ENCODE measurements at regions not wholly inside any gene's neighbourhood (a gene's known extent, or its start where the extent isn't known, plus 50 kb on each side); places are given as distances from the start of the nearest gene placed in this dataset.

- TF ChIP-seq, protein P1, sequence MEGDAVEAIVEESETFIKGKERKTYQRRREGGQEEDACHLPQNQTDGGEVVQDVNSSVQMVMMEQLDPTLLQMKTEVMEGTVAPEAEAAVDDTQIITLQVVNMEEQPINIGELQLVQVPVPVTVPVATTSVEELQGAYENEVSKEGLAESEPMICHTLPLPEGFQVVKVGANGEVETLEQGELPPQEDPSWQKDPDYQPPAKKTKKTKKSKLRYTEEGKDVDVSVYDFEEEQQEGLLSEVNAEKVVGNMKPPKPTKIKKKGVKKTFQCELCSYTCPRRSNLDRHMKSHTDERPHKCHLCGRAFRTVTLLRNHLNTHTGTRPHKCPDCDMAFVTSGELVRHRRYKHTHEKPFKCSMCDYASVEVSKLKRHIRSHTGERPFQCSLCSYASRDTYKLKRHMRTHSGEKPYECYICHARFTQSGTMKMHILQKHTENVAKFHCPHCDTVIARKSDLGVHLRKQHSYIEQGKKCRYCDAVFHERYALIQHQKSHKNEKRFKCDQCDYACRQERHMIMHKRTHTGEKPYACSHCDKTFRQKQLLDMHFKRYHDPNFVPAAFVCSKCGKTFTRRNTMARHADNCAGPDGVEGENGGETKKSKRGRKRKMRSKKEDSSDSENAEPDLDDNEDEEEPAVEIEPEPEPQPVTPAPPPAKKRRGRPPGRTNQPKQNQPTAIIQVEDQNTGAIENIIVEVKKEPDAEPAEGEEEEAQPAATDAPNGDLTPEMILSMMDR (conservative IDR thresholded peaks at IDR 0.05; ENCODE audit: low read depth, low read length), result no peak
- TF ChIP-seq EZH2phosphoT487 (IDR thresholded peaks at IDR 0.05; ENCODE audit: borderline replicate concordance, low read length), result no peak
- no peak for TF ChIP-seq EZH2 (IDR thresholded peaks at IDR 0.05; ENCODE audit: low read length, unreplicated experiment)
Observed at GRCh38 chr4:137025484-137026059, 506.7 kb downstream of the PCDH18 start.
